Parathyroid adenoma (tissue), 2 donors: ENCODE measurements at regions not wholly inside any gene's neighbourhood (a gene's known extent, or its start where the extent isn't known, plus 50 kb on each side); places are given as distances from the start of the nearest gene placed in this dataset.

ENCODE experiments used
- H2AFZ ChIP-seq: fragments of 300-600 bp; sonication (generic); one replicate; pipeline ENCODE4 v1.7.0; 2017; ENCODE audit warnings: antibody characterized with exemption, mild to moderate bottlenecking
- H3K27ac ChIP-seq: fragments of 300-600 bp; sonication (generic); one replicate; pipeline ENCODE4 v1.7.0; 2017
- H3K27me3 ChIP-seq: fragments of 300-600 bp; sonication (generic); one replicate; pipeline ENCODE4 v1.7.0; 2017; ENCODE audit warnings: low read length; ENCODE audit not compliant: control insufficient read depth, insufficient read depth
- H3K36me3 ChIP-seq: fragments of 300-600 bp; sonication (generic); one replicate; pipeline ENCODE4 v1.7.0; 2017; ENCODE audit warnings: low read length; ENCODE audit not compliant: control insufficient read depth, insufficient read depth
- H3K4me1 ChIP-seq: fragments of 300-600 bp; sonication (generic); one replicate; pipeline ENCODE4 v1.7.0; 2017; ENCODE audit warnings: control low read depth
- H3K4me2 ChIP-seq: fragments of 300-600 bp; sonication (generic); one replicate; pipeline ENCODE4 v1.7.0; 2017; ENCODE audit warnings: low read length
- H3K4me3 ChIP-seq: fragments of 300-600 bp; sonication (generic); one replicate; pipeline ENCODE4 v1.7.0; 2017; ENCODE audit warnings: low read depth, low read length
- H3K79me2 ChIP-seq: fragments of 300-600 bp; sonication (generic); one replicate; pipeline ENCODE4 v1.7.0; 2017; ENCODE audit warnings: control low read depth
- H3K9ac ChIP-seq: fragments of 300-600 bp; sonication (generic); one replicate; pipeline ENCODE4 v1.7.0; 2017; ENCODE audit warnings: mild to moderate bottlenecking
- H3K9me3 ChIP-seq: fragments of 300-600 bp; sonication (generic); one replicate; pipeline ENCODE4 v1.7.0; 2017; ENCODE audit warnings: low read length; ENCODE audit not compliant: control insufficient read depth
- CTCF ChIP-seq: fragments of 300-600 bp; sonication (generic); IDR thresholded peaks from one replicate; pipeline ENCODE4 v1.7.0; 2017; ENCODE audit warnings: antibody characterized with exemption, mild to moderate bottlenecking
- donor health status: primary hyperparathyroidism.

- Histone ChIP-seq H3K4me2 (no peak overlapping the region), H3K27me3 (no peaks in the 10 kb centered on the region), H2AFZ (no peak overlapping the region), H3K4me1 (no peaks in the 10 kb centered on the region), H3K36me3 (no peaks in the 10 kb centered on the region), H3K9ac (no peak overlapping the region), H3K79me2 (no peaks in the 10 kb centered on the region), H3K4me3 (no peak overlapping the region), H3K27ac (no peak overlapping the region), H3K9me3 (no peaks in the 10 kb centered on the region)
- TF ChIP-seq CTCF = no peak
Measured at GRCh38 chr6:168949981-168950857, 303.4 kb downstream of the THBS2 start.

GRCh38 chr6:168948990-168949531 lies 304.6 kb downstream of the THBS2 start:
- no peaks in the 10 kb centered on the region for H3K9me3 ChIP-seq
- no peak overlapping the region for H2AFZ ChIP-seq
- no peaks in the 10 kb centered on the region for H3K36me3 ChIP-seq
- H3K4me2 ChIP-seq = no peak overlapping the region
- no peaks in the 10 kb centered on the region for H3K79me2 ChIP-seq
- no peak overlapping the region for H3K27ac ChIP-seq
- H3K27me3 ChIP-seq = no peaks in the 10 kb centered on the region
- no peak overlapping the region for H3K4me3 ChIP-seq
- no peaks in the 10 kb centered on the region for H3K4me1 ChIP-seq
- no peak for TF ChIP-seq CTCF
- H3K9ac ChIP-seq = no peak overlapping the region

- Histone ChIP-seq H3K79me2 (no peaks in the 10 kb centered on the region), H3K4me1 (no peaks in the 10 kb centered on the region), H3K27ac (no peak overlapping the region), H3K9me3 (no peaks in the 10 kb centered on the region), H3K27me3 (no peaks in the 10 kb centered on the region), H2AFZ (no peak overlapping the region), H3K36me3 (no peaks in the 10 kb centered on the region), H3K4me2 (no peak overlapping the region), H3K4me3 (no peak overlapping the region), H3K9ac (no peak overlapping the region)
- TF ChIP-seq CTCF = no peak
Measured at GRCh38 chr6:168948002-168948401, 305.6 kb downstream of the THBS2 start.

- Histone ChIP-seq H3K27ac (no peak overlapping the region), H3K4me3 (no peak overlapping the region), H3K36me3 (no peaks in the 10 kb centered on the region), H3K4me2 (no peak overlapping the region), H3K27me3 (peaks cover 5% of the 10 kb centered on the region), H2AFZ (no peak overlapping the region), H3K79me2 (no peaks in the 10 kb centered on the region), H3K4me1 (no peaks in the 10 kb centered on the region), H3K9me3 (no peaks in the 10 kb centered on the region), H3K9ac (no peak overlapping the region)
- TF ChIP-seq CTCF = no peak
Measured at GRCh38 chr6:168943231-168943905, 310.3 kb downstream of the THBS2 start.
